H1 (cell line): ENCODE measurements at regions not wholly inside any gene's neighbourhood (a gene's known extent, or its start where the extent isn't known, plus 50 kb on each side); places are given as distances from the start of the nearest gene placed in this dataset.

Source experiments
- CTCF ChIA-PET: fragments of 300-600 bp; sonication (Branson Sonifier 250); formaldehyde crosslinking; loops from one replicate; lab custom pipeline; 2021; ENCODE audit not compliant: partially characterized antibody; lab: Charles Lee
- POLR2A ChIA-PET: fragments of 300-600 bp; sonication (Branson Sonifier 250); formaldehyde crosslinking; loops from one replicate; lab custom pipeline; 2021; ENCODE audit warnings: inconsistent platforms; ENCODE audit not compliant: partially characterized antibody; lab: Charles Lee
- DNase-seq, 2 experiments: peaks; one replicate each; pipeline versions ENCODE4 v3.0.0 to v3.0.0-alpha.2; 2010 to 2022; ENCODE audit warnings: low spot score in 2 of 2, low read depth in 1 of 2, mixed read lengths in 1 of 2
- FAIRE-seq: peaks from 2 replicates; lab custom pipeline; 2011; peaks lifted over from hg19 to GRCh38; lab: Jason Lieb, UNC
- H2AFZ ChIP-seq: 2 replicates; pipeline ENCODE4 v1.8.1; 2012; ENCODE audit warnings: low read length, inconsistent platforms
- H2AK5ac ChIP-seq: 2 replicates; pipeline ENCODE4 v1.6.1; 2013; ENCODE audit warnings: low read depth, low read length
- H2BK120ac ChIP-seq: replicated peaks from 2 replicates; pipeline ENCODE3; 2013; ENCODE audit warnings: low read depth, low read length, inconsistent platforms
- H2BK12ac ChIP-seq: 2 replicates; pipeline ENCODE4 v1.6.1; 2013; ENCODE audit warnings: low read depth, low read length
- H2BK15ac ChIP-seq: 2 replicates; pipeline ENCODE4 v1.6.1; 2013; ENCODE audit warnings: low read length
- H2BK20ac ChIP-seq: 2 replicates; pipeline ENCODE4 v1.6.1; 2013; ENCODE audit warnings: low read length
- H2BK5ac ChIP-seq: 2 replicates; pipeline ENCODE4 v1.6.1; 2013; ENCODE audit warnings: low read depth, low read length
- H3K14ac ChIP-seq: 2 replicates; pipeline ENCODE4 v1.6.1; 2013; ENCODE audit warnings: inconsistent platforms; ENCODE audit not compliant: insufficient read length
- H3K18ac ChIP-seq: 2 replicates; pipeline ENCODE4 v1.6.1; 2013; ENCODE audit warnings: low read length; ENCODE audit errors: extremely low read depth
- H3K23ac ChIP-seq: 2 replicates; pipeline ENCODE4 v1.6.1; 2013; ENCODE audit warnings: inconsistent platforms; ENCODE audit not compliant: insufficient read length
- H3K23me2 ChIP-seq: 2 replicates; pipeline ENCODE4 v1.6.1; 2013; ENCODE audit warnings: low read depth, low read length
- H3K27ac ChIP-seq: 2 replicates; pipeline ENCODE4 v1.6.1; 2011; ENCODE audit warnings: low read depth, low read length, inconsistent platforms
- H3K27me3 ChIP-seq, 4 experiments: replicated peaks in 1 of 4; 1 replicate in 1 of 4; 2 replicates in 3 of 4; pipeline versions ENCODE4 v1.6.1 to v1.8.1; 2011 to 2013; ENCODE audit warnings: low read length in 3 of 4, mild to moderate bottlenecking in 3 of 4, inconsistent platforms in 2 of 4, mixed read lengths in 2 of 4, moderate library complexity in 1 of 4; ENCODE audit not compliant: control insufficient read depth in 3 of 4, insufficient read depth in 3 of 4; ENCODE audit errors: extremely low read depth in 1 of 4
- H3K36me3 ChIP-seq, 4 experiments: 2 replicates each; pipeline versions ENCODE4 v1.6.1 to v1.8.1; 2011 to 2013; ENCODE audit warnings: mild to moderate bottlenecking in 4 of 4, low read length in 3 of 4, moderate library complexity in 2 of 4, control low read depth in 1 of 4, inconsistent platforms in 1 of 4; ENCODE audit not compliant: insufficient read depth in 4 of 4, control insufficient read depth in 2 of 4
- H3K4ac ChIP-seq: replicated peaks from 2 replicates; pipeline ENCODE3; 2013; ENCODE audit warnings: low read length, low read depth, mixed read lengths, inconsistent platforms; ENCODE audit not compliant: insufficient read length
- H3K4me1 ChIP-seq, 4 experiments: replicated peaks in 1 of 4; 1 replicate in 1 of 4; 2 replicates in 3 of 4; pipeline versions ENCODE4 v1.6.1 to v1.8.1; 2011 to 2013; ENCODE audit warnings: low read length in 3 of 4, inconsistent platforms in 2 of 4, mixed read lengths in 1 of 4; ENCODE audit not compliant: insufficient read depth in 4 of 4, control insufficient read depth in 3 of 4
- H3K4me2 ChIP-seq, 2 experiments: 2 replicates each; pipeline versions ENCODE4 v1.6.1 to v1.8.1; 2011 to 2013; ENCODE audit warnings: low read depth in 2 of 2, low read length in 2 of 2, control low read depth in 1 of 2, inconsistent platforms in 1 of 2, mild to moderate bottlenecking in 1 of 2; ENCODE audit not compliant: insufficient read depth in 1 of 2
- H3K4me3 ChIP-seq, 4 experiments: fragments of 200-600, 300-600 bp in 1 of 4; sonication (generic), shearing (Covaris generic), sonication (Bioruptor Twin) in 1 of 4; 2 replicates each; pipeline versions ENCODE4 v1.5.1 to v1.8.1; 2011 to 2016; ENCODE audit warnings: low read length in 4 of 4, low read depth in 3 of 4, control low read depth in 2 of 4, inconsistent platforms in 2 of 4, mild to moderate bottlenecking in 2 of 4, mixed read lengths in 1 of 4, moderate library complexity in 1 of 4; ENCODE audit not compliant: insufficient read depth in 2 of 4; ENCODE audit errors: extremely low read depth in 1 of 4
- H3K56ac ChIP-seq: replicated peaks from 2 replicates; pipeline ENCODE3; 2013; ENCODE audit warnings: low read depth, mild to moderate bottlenecking, mixed read lengths, low read length, inconsistent platforms; ENCODE audit not compliant: insufficient read length
- H3K79me1 ChIP-seq: 2 replicates; pipeline ENCODE4 v1.6.1; 2013; ENCODE audit warnings: low read depth, low read length, control low read depth
- H3K79me2 ChIP-seq, 2 experiments: 2 replicates each; pipeline versions ENCODE4 v1.6.1 to v1.8.1; 2012 to 2013; ENCODE audit warnings: low read length in 2 of 2, mild to moderate bottlenecking in 2 of 2, inconsistent platforms in 1 of 2; ENCODE audit not compliant: insufficient read depth in 2 of 2, control insufficient read depth in 1 of 2
- H3K9ac ChIP-seq, 4 experiments: replicated peaks in 1 of 4; 1 replicate in 1 of 4; 2 replicates in 3 of 4; pipeline versions ENCODE4 v1.6.1 to v1.8.1; 2011 to 2013; ENCODE audit warnings: low read depth in 3 of 4, low read length in 3 of 4, control low read depth in 2 of 4, mild to moderate bottlenecking in 2 of 4, moderate library complexity in 2 of 4, inconsistent platforms in 1 of 4; ENCODE audit errors: extremely low read depth in 1 of 4
- H3K9me3 ChIP-seq, 2 experiments: 2 replicates each; pipeline versions ENCODE4 v1.6.1 to v1.8.1; 2012 to 2013; ENCODE audit warnings: mild to moderate bottlenecking in 2 of 2, moderate library complexity in 2 of 2, control low read depth in 1 of 2, inconsistent platforms in 1 of 2, low read depth in 1 of 2, low read length in 1 of 2, mixed read lengths in 1 of 2; ENCODE audit not compliant: insufficient read depth in 2 of 2
- H4K20me1 ChIP-seq, 2 experiments: replicated peaks in 1 of 2; 2 replicates each; pipeline versions ENCODE3 to v1.8.1; 2011 to 2013; ENCODE audit warnings: inconsistent platforms in 2 of 2, low read length in 2 of 2, mild to moderate bottlenecking in 1 of 2; ENCODE audit not compliant: insufficient read depth in 2 of 2, control insufficient read depth in 1 of 2
- H4K5ac ChIP-seq: 2 replicates; pipeline ENCODE4 v1.6.1; 2013; ENCODE audit warnings: low read length, low read depth, mixed read lengths, inconsistent platforms; ENCODE audit not compliant: insufficient read length
- H4K8ac ChIP-seq: 2 replicates; pipeline ENCODE4 v1.8.0; 2013; ENCODE audit warnings: mild to moderate bottlenecking, moderate library complexity, low read length, inconsistent platforms; ENCODE audit not compliant: insufficient read depth; ENCODE audit errors: extremely low read depth
- H4K91ac ChIP-seq: replicated peaks from 2 replicates; pipeline ENCODE3; 2013; ENCODE audit warnings: low read length, mixed read lengths, inconsistent platforms; ENCODE audit not compliant: insufficient read length
- NRF1 ChIP-seq: IDR thresholded peaks from 2 replicates; pipeline ENCODE4 v1.6.1; 2011; ENCODE audit warnings: mild to moderate bottlenecking, low read depth, low read length, improper control_type of control experiment
- RNF2 ChIP-seq: fragments of 200-900, 300-1000 bp; sonication (generic); IDR thresholded peaks from 2 replicates; pipeline ENCODE4 v1.7.1; 2016; ENCODE audit warnings: borderline replicate concordance, low read depth, mild to moderate bottlenecking, antibody characterized with exemption, low read length; ENCODE audit not compliant: poor library complexity, severe bottlenecking; ENCODE audit errors: missing control alignments
- SP2 ChIP-seq: IDR thresholded peaks from 2 replicates; pipeline ENCODE4 v1.6.1; 2012; ENCODE audit warnings: mild to moderate bottlenecking, low read length, inconsistent platforms
- SRF ChIP-seq: IDR thresholded peaks from 2 replicates; pipeline ENCODE4 v1.6.1; 2011; ENCODE audit warnings: mild to moderate bottlenecking, low read depth, low read length, moderate library complexity
- WGBS, 2 experiments: shearing (Covaris generic) in 1 of 2; methylation state at CpG; one replicate each; pipeline versions ENCODE4 v1.1.6 to v1.1.7; 2013 to 2015; ENCODE audit warnings: low lambda C conversion rate in 2 of 2, mixed read lengths in 2 of 2, inconsistent platforms in 1 of 2, low coverage in 1 of 2, missing lambda C conversion rate in 1 of 2; ENCODE audit not compliant: insufficient replicate concordance in 2 of 2, insufficient coverage in 1 of 2, insufficient read length in 1 of 2; ENCODE audit errors: extremely low coverage in 1 of 2, missing lambda C conversion rate in 1 of 2; 5-methylcytosine and 5-hydroxymethylcytosine counted together

GRCh38 chr13:81116461-81117282, 775.7 kb upstream of the SPRY2 start:
- Histone ChIP-seq H3K9me3 (no peaks in the 10 kb centered on the region), H3K56ac (no peak overlapping the region), H2BK15ac (no peak overlapping the region), H3K4me2 (no peak overlapping the region), H3K27me3 (no peaks in the 10 kb centered on the region), H2AK5ac (no peak overlapping the region), H3K4me3 (no peak overlapping the region), H3K4me1 (no peaks in the 10 kb centered on the region), H2AFZ (no peak overlapping the region), H3K14ac (no peak overlapping the region), H3K4ac (no peak overlapping the region), H3K18ac (no peak overlapping the region), H4K91ac (no peak overlapping the region), H4K8ac (no peak overlapping the region), H3K27ac (no peak overlapping the region), H2BK20ac (no peak overlapping the region), H2BK12ac (no peak overlapping the region), H3K79me2 (no peaks in the 10 kb centered on the region), H4K5ac (no peak overlapping the region), H2BK120ac (no peak overlapping the region), H4K20me1 (no peaks in the 10 kb centered on the region), H3K9ac (no peak overlapping the region), H3K36me3 (no peaks in the 10 kb centered on the region), H2BK5ac (no peak overlapping the region), H3K23me2 (no peaks in the 10 kb centered on the region), H3K79me1 (no peaks in the 10 kb centered on the region), H3K23ac (no peak overlapping the region)
- no peak for FAIRE-seq
- ChIA-PET POLR2A (no interaction called here), CTCF (interaction anchor here (0.7 kb wide), 2 partner anchors 30 to 328 kb away, joined by 3 read pairs; no protein-coding TSS in a partner anchor)
- 90% methylated on average over 5 of the region's 5 CpGs; no CpG with 5 or more reads in 1 of the 2 experiments for WGBS, 2 experiments
- DNase-seq, result no peak
- TF ChIP-seq SRF, result no peak
- no peak for TF ChIP-seq SP2
- no peak for TF ChIP-seq RNF2
- TF ChIP-seq NRF1, result no peak
